BJ (cell line): ENCODE measurements at regions not wholly inside any gene's neighbourhood (a gene's known extent, or its start where the extent isn't known, plus 50 kb on each side); places are given as distances from the start of the nearest gene placed in this dataset.

ENCODE experiments used
- CTCF ChIA-PET: fragments of 350-600 bp; formaldehyde crosslinking; extraction: SDS; loops from one replicate; lab custom pipeline; 2021; ENCODE audit warnings: antibody characterized with exemption, inconsistent platforms; lab: Yijun Ruan, JAX
- POLR2A ChIA-PET: fragments of 300-600 bp; sonication (Branson Sonifier 250); formaldehyde crosslinking; extraction: SDS; loops from one replicate; lab custom pipeline; 2021; ENCODE audit warnings: antibody characterized with exemption; lab: Charles Lee
- DNase-seq: peaks from one replicate; pipeline ENCODE4 v3.0.0-alpha.2; 2011; ENCODE audit warnings: low read depth
- H3K27me3 ChIP-seq: 2 replicates; pipeline ENCODE4 v1.6.0; 2011; ENCODE audit warnings: low read length; ENCODE audit not compliant: control insufficient read depth, insufficient read depth
- H3K36me3 ChIP-seq: 2 replicates; pipeline ENCODE4 v1.5.1; 2011; ENCODE audit warnings: low read length; ENCODE audit not compliant: control insufficient read depth, insufficient read depth
- H3K4me3 ChIP-seq: 2 replicates; pipeline ENCODE4 v1.5.1; 2011; ENCODE audit warnings: low read depth, mild to moderate bottlenecking, control low read depth, low read length
- TF ChIP-seq, protein P1 (sequence below): IDR thresholded peaks from 2 replicates; pipeline ENCODE4 v1.5.1; 2011; ENCODE audit warnings: low read depth, mild to moderate bottlenecking, control low read depth, inconsistent platforms, low read length, moderate library complexity; ENCODE audit not compliant: insufficient read depth

DNA sequence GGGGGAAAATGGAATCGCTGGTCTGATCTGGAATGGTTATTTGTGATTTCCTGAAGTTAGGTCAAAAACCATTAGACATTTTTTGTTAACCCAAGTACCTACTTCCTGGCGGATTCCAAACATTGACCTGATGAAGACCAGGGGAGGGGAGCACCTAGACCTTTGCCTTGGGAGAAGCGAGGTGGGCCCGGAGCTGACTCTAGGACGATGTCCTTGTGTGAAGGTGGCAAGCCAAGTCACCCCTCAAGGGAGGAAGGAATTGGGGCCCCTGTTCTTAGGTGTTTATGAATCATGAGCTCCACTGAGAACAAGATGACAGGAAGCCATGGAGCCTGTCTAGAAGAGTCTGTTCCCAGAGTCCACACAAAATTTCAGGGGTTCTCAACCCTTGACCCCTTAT lies 204.9 kb upstream of the FOXF1 start:
- peaks cover 7% of the 10 kb centered on the region for H3K27me3 ChIP-seq
- CTCF ChIA-PET: interaction anchor here (1.1 to 1.7 kb wide), 3 partner anchors 38 to 232 kb away, joined by 3 to 5 read pairs (median 4); no protein-coding TSS in a partner anchor
- POLR2A ChIA-PET: interaction anchor here (0.6 to 0.7 kb wide), 2 partner anchors 30 to 693 kb away, joined by 4 to 8 read pairs; no protein-coding TSS in a partner anchor
- TF ChIP-seq, protein P1, sequence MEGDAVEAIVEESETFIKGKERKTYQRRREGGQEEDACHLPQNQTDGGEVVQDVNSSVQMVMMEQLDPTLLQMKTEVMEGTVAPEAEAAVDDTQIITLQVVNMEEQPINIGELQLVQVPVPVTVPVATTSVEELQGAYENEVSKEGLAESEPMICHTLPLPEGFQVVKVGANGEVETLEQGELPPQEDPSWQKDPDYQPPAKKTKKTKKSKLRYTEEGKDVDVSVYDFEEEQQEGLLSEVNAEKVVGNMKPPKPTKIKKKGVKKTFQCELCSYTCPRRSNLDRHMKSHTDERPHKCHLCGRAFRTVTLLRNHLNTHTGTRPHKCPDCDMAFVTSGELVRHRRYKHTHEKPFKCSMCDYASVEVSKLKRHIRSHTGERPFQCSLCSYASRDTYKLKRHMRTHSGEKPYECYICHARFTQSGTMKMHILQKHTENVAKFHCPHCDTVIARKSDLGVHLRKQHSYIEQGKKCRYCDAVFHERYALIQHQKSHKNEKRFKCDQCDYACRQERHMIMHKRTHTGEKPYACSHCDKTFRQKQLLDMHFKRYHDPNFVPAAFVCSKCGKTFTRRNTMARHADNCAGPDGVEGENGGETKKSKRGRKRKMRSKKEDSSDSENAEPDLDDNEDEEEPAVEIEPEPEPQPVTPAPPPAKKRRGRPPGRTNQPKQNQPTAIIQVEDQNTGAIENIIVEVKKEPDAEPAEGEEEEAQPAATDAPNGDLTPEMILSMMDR: no peak
- DNase-seq: no peak
- H3K4me3 ChIP-seq: no peak overlapping the region
- no peaks in the 10 kb centered on the region for H3K36me3 ChIP-seq

DNA sequence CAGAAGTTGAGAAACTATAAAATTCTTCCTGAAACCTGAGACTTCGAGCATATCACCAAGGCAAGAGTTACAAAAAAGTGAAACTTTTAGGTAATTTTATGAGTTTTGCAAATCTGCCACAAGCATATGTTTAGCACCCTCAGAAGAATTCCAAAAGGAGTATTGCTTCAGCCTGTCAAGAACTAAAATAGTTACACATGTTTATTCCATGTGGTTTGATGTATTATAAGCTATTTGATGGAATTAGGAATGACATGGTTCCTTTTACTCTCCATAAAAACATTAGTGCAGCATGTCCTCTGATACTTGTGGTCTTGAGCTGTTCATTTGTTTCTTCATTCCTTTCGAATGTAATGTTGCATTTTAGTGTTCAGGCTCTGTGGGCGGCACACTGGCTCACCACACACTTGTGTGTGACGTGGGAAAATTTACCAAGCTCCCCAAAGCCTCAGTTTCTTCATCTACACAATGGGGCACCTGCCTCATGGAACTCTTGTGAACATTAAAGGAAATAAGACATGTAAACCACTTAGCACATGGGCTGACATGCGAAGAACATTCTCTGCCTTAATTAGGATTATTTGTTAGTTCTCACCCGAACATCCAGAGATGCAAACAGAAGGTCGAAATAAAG lies 204.2 kb upstream of the FOXF1 start:
- no peak overlapping the region for H3K4me3 ChIP-seq
- ChIA-PET POLR2A (interaction anchor here (0.6 to 0.7 kb wide), 2 partner anchors 30 to 694 kb away, joined by 4 to 8 read pairs; no protein-coding TSS in a partner anchor), CTCF (interaction anchor here (1.1 to 1.7 kb wide), 3 partner anchors 37 to 233 kb away, joined by 3 to 5 read pairs (median 4); no protein-coding TSS in a partner anchor)
- TF ChIP-seq, protein P1: no peak
- peaks cover 8% of the 10 kb centered on the region for H3K27me3 ChIP-seq
- DNase-seq: peak; percentile 90
- no peaks in the 10 kb centered on the region for H3K36me3 ChIP-seq

DNA sequence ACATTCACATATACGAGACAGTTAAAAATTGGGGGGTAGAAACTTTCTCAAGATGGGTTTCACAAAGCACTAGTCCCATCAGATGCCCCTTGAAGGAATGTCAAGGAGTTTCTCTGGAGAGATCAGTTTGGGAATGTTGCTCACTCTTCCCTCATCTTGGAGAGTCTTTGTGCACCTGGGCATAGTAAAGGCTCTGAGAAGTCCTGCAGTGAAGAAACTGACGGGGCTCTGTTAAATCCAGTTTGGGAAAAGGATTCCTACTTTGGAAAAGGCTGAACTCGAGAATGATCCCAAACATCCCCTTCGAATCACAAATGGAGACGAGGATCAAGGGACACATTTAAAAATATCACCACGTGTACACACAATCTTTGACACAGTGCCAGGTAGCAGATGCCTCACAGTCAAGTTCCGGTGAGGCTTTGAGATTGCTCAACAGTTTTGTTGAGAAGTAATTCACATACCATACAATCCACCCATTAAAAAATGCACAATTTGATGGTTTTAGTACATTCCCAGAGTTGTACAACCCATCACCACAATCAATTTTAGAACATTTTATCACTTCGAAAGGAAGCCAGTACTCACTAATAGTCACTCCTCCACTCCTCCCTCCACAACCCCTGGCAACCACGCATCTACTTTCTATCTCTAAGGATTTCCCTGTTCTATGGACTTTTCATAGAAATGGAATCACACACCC lies 203.4 kb upstream of the FOXF1 start:
- H3K36me3 ChIP-seq: no peaks in the 10 kb centered on the region
- peak; percentile 60 for DNase-seq
- H3K4me3 ChIP-seq: no peak overlapping the region
- ChIA-PET CTCF (interaction anchor here (1.1 to 1.7 kb wide), 3 partner anchors 36 to 233 kb away, joined by 3 to 5 read pairs (median 4); no protein-coding TSS in a partner anchor), POLR2A (no interaction called here)
- peaks cover 10% of the 10 kb centered on the region for H3K27me3 ChIP-seq
- TF ChIP-seq, protein P1: no peak

DNA sequence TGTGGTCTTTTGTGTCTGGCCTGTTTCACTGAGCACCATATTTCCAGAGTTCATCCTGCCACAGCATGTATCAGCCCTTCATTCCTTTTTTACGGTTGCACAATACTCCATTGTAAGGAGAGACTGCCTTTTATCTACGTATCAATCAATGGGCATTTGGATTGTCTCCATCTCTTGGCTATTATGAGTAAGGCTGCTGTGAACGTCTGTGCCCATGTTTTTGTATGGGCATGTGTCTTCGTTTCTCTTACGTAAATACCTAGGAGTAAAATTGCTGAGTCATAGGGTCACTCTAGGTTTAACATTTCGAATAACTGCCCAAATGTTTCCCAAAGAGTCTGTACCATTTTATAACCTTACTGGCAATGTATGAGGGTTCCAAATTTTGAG lies 202.8 kb upstream of the FOXF1 start:
- DNase-seq: no peak
- POLR2A ChIA-PET: no interaction called here
- peaks cover 7% of the 10 kb centered on the region for H3K27me3 ChIP-seq
- no peak overlapping the region for H3K4me3 ChIP-seq
- TF ChIP-seq, protein P1: no peak
- CTCF ChIA-PET: interaction anchor here (1.6 to 1.8 kb wide), 2 partner anchors 33 to 210 kb away, joined by 4 to 10 read pairs; no protein-coding TSS in a partner anchor
- no peaks in the 10 kb centered on the region for H3K36me3 ChIP-seq

DNA sequence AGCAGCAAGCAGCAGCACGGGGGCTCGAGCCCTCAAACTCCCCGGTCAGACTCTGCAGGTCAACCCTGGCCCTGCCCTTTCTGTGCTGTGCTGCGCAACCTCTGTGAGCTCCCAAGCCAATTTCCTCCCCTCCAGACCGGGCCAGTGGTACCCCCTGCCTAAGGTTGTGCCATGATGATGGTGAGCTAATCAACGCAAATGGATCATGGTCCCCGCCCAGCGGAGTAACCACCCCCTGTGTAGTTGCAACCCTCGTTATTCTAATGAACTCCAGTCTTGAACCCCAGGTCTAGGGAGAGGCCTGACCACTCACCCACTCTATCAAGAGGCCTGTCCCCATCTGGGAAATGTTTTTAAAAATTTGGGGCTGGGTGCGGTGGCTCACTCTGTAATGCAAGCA lies 201.8 kb upstream of the FOXF1 start:
- peaks cover 7% of the 10 kb centered on the region for H3K27me3 ChIP-seq
- no peak overlapping the region for H3K4me3 ChIP-seq
- TF ChIP-seq, protein P1: no peak
- no peaks in the 10 kb centered on the region for H3K36me3 ChIP-seq
- DNase-seq: no peak
- ChIA-PET CTCF (interaction anchor here (1.6 to 1.8 kb wide), 2 partner anchors 32 to 209 kb away, joined by 4 to 10 read pairs; no protein-coding TSS in a partner anchor), POLR2A (no interaction called here)
